ENCODE measurements at regions not wholly inside any gene's neighbourhood (a gene's known extent, or its start where the extent isn't known, plus 50 kb on each side); places are given as distances from the start of the nearest gene placed in this dataset.

GRCh38 chr5:174300941-174301761, 255.6 kb downstream of the NSG2 start:
- Histone ChIP-seq H3K9me2 (ENCODE audit: insufficient read depth, low read length) (no peaks in the 10 kb centered on the region), H3K79me2 (ENCODE audit: insufficient read depth, low read depth, low read length) (no peaks in the 10 kb centered on the region), H3K4me1 (ENCODE audit: insufficient read depth, low read length, poor library complexity, severe bottlenecking) (no peaks in the 10 kb centered on the region), H3K4me3 (ENCODE audit: low read depth, low read length, poor library complexity, severe bottlenecking) (no peak overlapping the region), H3K27ac (ENCODE audit: low read depth, low read length, poor library complexity, severe bottlenecking) (no peak overlapping the region), H3K9me3 (ENCODE audit: low read length) (no peaks in the 10 kb centered on the region), H4K20me1 (ENCODE audit: insufficient read depth, low read length) (no peaks in the 10 kb centered on the region), H3K36me3 (ENCODE audit: insufficient read depth, low read length) (no peaks in the 10 kb centered on the region), H2AFZ (ENCODE audit: low read length) (no peak overlapping the region), H3K4me2 (ENCODE audit: low read length) (no peak overlapping the region)
- TF ChIP-seq CTCF (conservative IDR thresholded peaks at IDR 0.05; ENCODE audit: low read length) (no peak), EZH2phosphoT487 (IDR thresholded peaks at IDR 0.05; ENCODE audit: borderline replicate concordance, low read depth, low read length) (no peak)
- ChIA-PET POLR2A (interaction anchor here (0.7 kb wide), 1 partner anchor 22 kb away, joined by 3 read pairs; no protein-coding TSS in a partner anchor), CTCF (ENCODE audit: unreplicated experiment) (no interaction called here)
- intact Hi-C loops (cut with micrococcal nuclease; ENCODE audit: unreplicated experiment), result no loop called here
- no peak for DNase-seq (ENCODE audit: low spot score)
- BruUV-seq (replicated peaks), result no TSS peak

GRCh38 chr5:174301848-174302625, 256.5 kb downstream of the NSG2 start:
- H3K4me1 ChIP-seq (ENCODE audit: insufficient read depth, low read length, poor library complexity, severe bottlenecking), result no peaks in the 10 kb centered on the region
- H3K4me2 ChIP-seq (ENCODE audit: low read length), result no peak overlapping the region
- no peaks in the 10 kb centered on the region for H3K9me2 ChIP-seq (ENCODE audit: insufficient read depth, low read length)
- ChIA-PET POLR2A (no interaction called here), CTCF (ENCODE audit: unreplicated experiment) (no interaction called here)
- H3K36me3 ChIP-seq (ENCODE audit: insufficient read depth, low read length), result no peaks in the 10 kb centered on the region
- H3K4me3 ChIP-seq (ENCODE audit: low read depth, low read length, poor library complexity, severe bottlenecking), result no peak overlapping the region
- H2AFZ ChIP-seq (ENCODE audit: low read length), result no peak overlapping the region
- H3K79me2 ChIP-seq (ENCODE audit: insufficient read depth, low read depth, low read length), result no peaks in the 10 kb centered on the region
- TF ChIP-seq EZH2phosphoT487 (IDR thresholded peaks at IDR 0.05; ENCODE audit: borderline replicate concordance, low read depth, low read length), result no peak
- TF ChIP-seq CTCF (conservative IDR thresholded peaks at IDR 0.05; ENCODE audit: low read length), result no peak
- H3K27ac ChIP-seq (ENCODE audit: low read depth, low read length, poor library complexity, severe bottlenecking), result no peak overlapping the region
- intact Hi-C loops (cut with micrococcal nuclease; ENCODE audit: unreplicated experiment), result no loop called here
- H3K9me3 ChIP-seq (ENCODE audit: low read length), result no peaks in the 10 kb centered on the region
- no peak for DNase-seq (ENCODE audit: low spot score)
- BruUV-seq (replicated peaks), result no TSS peak
- no peaks in the 10 kb centered on the region for H4K20me1 ChIP-seq (ENCODE audit: insufficient read depth, low read length)

All from OCI-LY7 (cell line).